ACHN (cell line): ENCODE measurements at regions not wholly inside any gene's neighbourhood (a gene's known extent, or its start where the extent isn't known, plus 50 kb on each side); places are given as distances from the start of the nearest gene placed in this dataset.

Experiments
- DNase-seq: peaks from one replicate; pipeline ENCODE4 v3.0.0-alpha.2; 2015
- in situ Hi-C: cut with HindIII; loops from 2 replicates; pipeline ENCODE4 v1.10.0; 2017; ENCODE audit warnings: low sequenced_read_pairs, low pct_ligation_motif_present, low pct_unique_long_range_greater_than_20kb

- in situ Hi-C loops: no loop called here
- no peak for DNase-seq
These were observed 69.6 kb upstream of the RASGEF1B start for GRCh38 chr4:81541161-81541945.

- in situ Hi-C loops: no loop called here
These were observed 67.2 kb upstream of the RASGEF1B start for GRCh38 chr4:81538716-81539427.

GRCh38 chr4:81531410-81531809 lies 59.7 kb upstream of the RASGEF1B start:
- in situ Hi-C loops: no loop called here
- no peak for DNase-seq

More at GRCh38 chr4:81538716-81539427, 67.2 kb upstream of the RASGEF1B start:
- no peak for DNase-seq

GRCh38 chr4:81528979-81529378 lies 57.3 kb upstream of the RASGEF1B start:
- in situ Hi-C loops: no loop called here
- DNase-seq: no peak

GRCh38 chr4:81528200-81528599 lies 56.5 kb upstream of the RASGEF1B start:
- DNase-seq: no peak
- in situ Hi-C loops: no loop called here

GRCh38 chr4:81527709-81528108 lies 56.0 kb upstream of the RASGEF1B start:
- in situ Hi-C loops: no loop called here
- DNase-seq: no peak

DNA sequence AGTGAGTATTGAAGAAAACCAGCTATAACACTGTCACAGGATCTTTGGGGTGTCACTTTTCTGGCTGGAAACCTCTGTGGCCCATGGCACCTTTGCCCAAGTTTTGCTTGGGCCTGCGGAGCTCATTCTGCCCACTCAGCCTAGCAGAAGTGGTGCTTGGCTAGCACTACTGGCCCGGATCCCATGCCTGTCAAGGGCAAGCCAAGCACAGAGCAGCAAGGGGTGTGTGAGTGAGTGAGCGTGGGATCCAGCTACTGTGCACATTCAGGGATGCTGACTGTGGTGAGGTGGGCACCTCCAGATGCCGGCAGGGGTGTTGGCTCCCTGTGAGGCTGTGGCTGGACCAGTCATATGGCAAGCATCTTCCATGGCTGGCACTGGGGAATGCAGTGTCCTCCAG lies 55.4 kb upstream of the RASGEF1B start:
- in situ Hi-C loops: no loop called here
- DNase-seq: no peak

- DNase-seq: no peak
- in situ Hi-C loops: no loop called here
These were observed 55.0 kb upstream of the RASGEF1B start for GRCh38 chr4:81526706-81527105.

GRCh38 chr4:81523672-81524327 lies 52.1 kb upstream of the RASGEF1B start:
- no peak for DNase-seq
- in situ Hi-C loops: no loop called here

DNA sequence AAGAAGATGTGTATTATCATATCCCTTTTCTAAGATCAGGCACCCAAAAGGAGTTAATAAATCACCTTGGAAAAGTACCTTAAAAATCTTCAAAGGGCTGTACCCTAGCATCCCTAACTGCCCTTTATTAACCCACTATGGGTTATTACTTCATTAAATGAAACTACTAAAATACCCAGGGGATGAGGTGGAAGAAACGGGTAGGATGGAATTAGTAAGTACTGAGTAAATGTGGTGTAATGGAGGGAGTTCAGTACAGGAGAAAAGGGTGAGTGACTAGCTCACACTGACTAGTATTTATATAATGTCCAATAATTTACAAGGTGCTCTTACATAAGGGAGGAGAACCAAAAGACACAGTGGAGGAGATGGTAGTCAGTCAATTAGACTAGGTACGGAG lies 51.0 kb upstream of the RASGEF1B start:
- in situ Hi-C loops: no loop called here

GRCh38 chr4:81521708-81522107 lies 50.0 kb upstream of the RASGEF1B start:
- in situ Hi-C loops: no loop called here
- no peak for DNase-seq

More for the DNA sequence above, 51.0 kb upstream of the RASGEF1B start:
- no peak for DNase-seq
